ENCODE measurements at regions not wholly inside any gene's neighbourhood (a gene's known extent, or its start where the extent isn't known, plus 50 kb on each side); places are given as distances from the start of the nearest gene placed in this dataset.

DNA sequence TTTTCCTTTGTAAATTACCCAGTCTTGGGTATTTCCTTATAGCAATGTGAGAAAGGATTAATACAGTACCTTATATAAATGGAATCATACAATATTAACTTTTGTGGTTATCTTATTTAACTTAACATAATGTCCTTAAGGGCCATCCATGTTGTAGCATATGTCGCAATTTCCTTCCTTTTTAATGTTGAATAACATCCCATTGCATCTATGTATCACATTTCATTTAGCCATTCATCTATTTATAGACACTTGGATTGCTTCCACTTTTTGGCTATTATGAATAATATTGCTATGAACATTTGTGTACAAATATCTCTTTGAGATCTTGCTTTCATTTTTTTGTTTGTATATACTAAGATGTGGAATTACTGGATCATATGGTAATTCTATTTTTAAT is 342.2 kb downstream of the PDCD6IP start:
- ChIA-PET POLR2A (no interaction called here), RAD21 (ENCODE audit: unreplicated experiment) (no interaction called here), SMC1A (ENCODE audit: uncharacterized antibody, unreplicated experiment) (no interaction called here), CTCF (no interaction called here)
- intact Hi-C loops (cut with micrococcal nuclease; ENCODE audit: unreplicated experiment): no loop called here
- DNase-seq (ENCODE audit: low read depth, low spot score) (no peak), FAIRE-seq (no peak), ATAC-seq (no peak)
- Histone ChIP-seq H3K4me3 (no peak overlapping the region), H3K27ac (ENCODE audit: control insufficient read depth, insufficient read depth) (no peak overlapping the region), H4K20me1 (ENCODE audit: control insufficient read depth, insufficient read depth) (no peaks in the 10 kb centered on the region), H3K79me2 (ENCODE audit: control insufficient read depth, insufficient read depth, low read length) (no peaks in the 10 kb centered on the region), H3K27me3 (replicated peaks in 1 of 2; ENCODE audit: control insufficient read depth in 2 of 2, insufficient read depth in 2 of 2, low read length in 1 of 2) (no peaks in the 10 kb centered on the region), H3K9ac (ENCODE audit: control insufficient read depth, insufficient read depth, low read length) (no peak overlapping the region), H3K4me2 (ENCODE audit: control insufficient read depth, insufficient read depth) (no peak overlapping the region), H2AFZ (ENCODE audit: control insufficient read depth, low read depth, low read length) (no peak overlapping the region), H3K36me3 (ENCODE audit: control insufficient read depth in 2 of 2, insufficient read depth in 2 of 2, low read length in 1 of 2) (no peaks in the 10 kb centered on the region), H3K4me1 (ENCODE audit: control insufficient read depth, insufficient read depth, low read length) (peaks cover 5% of the 10 kb centered on the region), H3K9me3 (replicated peaks; ENCODE audit: control insufficient read depth, insufficient read depth, low read length) (no peaks in the 10 kb centered on the region; the same call in 2 of the 3 replicates)
- 0% methylated on average over 1 of the region's 1 CpG for WGBS (ENCODE audit: insufficient coverage, insufficient replicate concordance, low lambda C conversion rate, missing lambda C conversion rate)
- TF ChIP-seq BCLAF1 (IDR thresholded peaks at IDR 0.05) (no peak), ASH2L (IDR thresholded peaks at IDR 0.05; ENCODE audit: borderline replicate concordance, low read depth) (no peak), POU2F2 (IDR thresholded peaks at IDR 0.05; ENCODE audit: borderline replicate concordance, low read depth, low read length) (no peak), ATF2 (IDR thresholded peaks at IDR 0.05; ENCODE audit: low read length) (no peak), SRF (IDR thresholded peaks at IDR 0.05; ENCODE audit: low read depth in 2 of 2, low read length in 2 of 2) (no peak), HDAC2 (IDR thresholded peaks at IDR 0.05) (no peak), ZNF622 (IDR thresholded peaks at IDR 0.05) (no peak)
- BruUV-seq (replicated peaks): no TSS peak
- in situ Hi-C loops (cut with MboI): no loop called here
